ENCODE measurements at regions not wholly inside any gene's neighbourhood (a gene's known extent, or its start where the extent isn't known, plus 50 kb on each side); places are given as distances from the start of the nearest gene placed in this dataset.
"Not testable (repeated sequence)": the region's sequence is repeated elsewhere in the genome, so short reads cannot be mapped to it uniquely, and the experiment has no call there.

DNA sequence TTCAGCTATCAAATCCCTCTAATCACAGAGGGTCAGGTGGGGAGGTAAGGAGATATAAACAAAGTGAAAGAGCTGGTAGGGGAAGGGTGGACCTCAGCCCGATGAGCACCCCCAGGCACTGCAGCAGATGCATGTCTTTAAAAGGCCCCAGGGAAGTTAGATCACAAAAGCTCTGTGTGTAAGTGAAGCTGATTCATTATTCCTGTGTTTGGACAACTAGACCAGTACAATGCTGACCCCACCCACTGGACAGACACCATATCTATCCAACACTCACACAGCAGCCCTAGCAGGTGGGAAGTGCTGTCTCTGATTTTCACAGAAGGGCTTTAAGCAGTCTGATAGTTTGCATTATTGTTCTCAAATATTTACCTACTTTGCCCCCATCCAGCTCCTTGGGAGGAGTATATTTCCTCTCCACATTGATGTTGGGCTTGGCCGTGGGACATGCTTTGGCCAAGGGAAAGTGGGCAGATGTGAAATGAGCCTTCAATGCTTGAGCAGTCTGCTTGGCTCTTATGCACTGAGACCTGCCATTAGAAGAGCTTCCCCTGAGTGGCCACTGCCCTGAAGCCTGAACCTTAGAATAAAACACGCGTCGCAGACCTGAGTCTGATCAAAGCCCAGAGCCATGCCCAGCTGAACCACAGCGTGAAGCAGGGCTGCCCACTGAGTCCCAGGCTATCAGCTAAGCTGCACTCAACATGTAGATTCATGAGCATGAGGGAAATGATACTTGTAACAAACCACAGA lies 111.4 kb downstream of the COPS8 start:
- peak; percentile 56 for DNase-seq

DNA sequence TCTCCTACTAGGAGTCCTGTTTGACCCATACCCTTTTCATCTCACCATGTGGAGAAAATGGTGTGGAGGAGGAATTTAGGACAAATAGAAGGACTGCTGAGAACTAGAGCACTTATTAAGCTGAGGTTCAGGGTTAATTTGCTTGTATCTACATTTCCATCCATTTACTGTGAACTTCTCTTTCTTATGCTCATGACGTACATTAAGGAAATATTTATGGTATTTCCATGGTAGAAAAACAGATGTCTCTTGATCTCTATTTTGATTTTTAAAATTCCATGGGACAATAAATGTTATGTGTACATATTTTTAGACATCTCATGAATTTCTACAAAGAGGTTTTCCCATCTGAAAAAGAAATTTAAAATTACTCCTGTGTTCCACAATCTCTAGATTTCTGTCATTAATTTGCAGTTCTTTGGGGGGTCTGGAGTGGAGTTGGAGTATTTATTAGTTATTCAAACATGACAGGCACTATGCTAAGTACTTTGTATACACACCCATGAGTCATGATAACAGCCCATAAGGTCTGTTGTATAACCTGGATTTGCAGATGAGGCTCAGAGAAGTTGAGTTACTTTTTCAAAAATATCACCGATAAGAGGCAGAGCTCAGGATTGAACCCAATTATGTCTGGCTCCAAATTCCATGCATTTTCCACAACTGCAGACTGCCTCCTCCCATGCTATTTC lies 112.6 kb downstream of the COPS8 start:
- peak; percentile 79 for DNase-seq

DNA sequence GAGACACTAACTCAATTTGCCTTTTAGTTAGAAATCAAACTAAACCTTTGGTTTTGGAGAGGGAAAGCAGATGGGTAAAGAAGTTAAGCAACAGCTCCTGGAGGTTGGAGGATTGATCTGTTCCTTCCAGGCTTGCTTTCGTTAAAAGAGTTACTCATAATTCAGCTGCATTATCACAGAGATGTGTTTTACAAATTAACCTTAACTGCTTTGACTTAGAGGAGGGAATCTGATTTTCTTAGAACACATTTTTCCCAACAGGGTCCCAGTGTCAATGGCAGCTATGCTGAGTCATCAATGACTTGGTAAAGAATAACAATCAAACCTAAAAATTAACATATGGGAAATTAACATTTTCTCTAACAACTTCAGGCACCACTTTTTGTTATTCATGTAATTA lies 113.4 kb downstream of the COPS8 start:
- DNase-seq, result peak; percentile 65

DNA sequence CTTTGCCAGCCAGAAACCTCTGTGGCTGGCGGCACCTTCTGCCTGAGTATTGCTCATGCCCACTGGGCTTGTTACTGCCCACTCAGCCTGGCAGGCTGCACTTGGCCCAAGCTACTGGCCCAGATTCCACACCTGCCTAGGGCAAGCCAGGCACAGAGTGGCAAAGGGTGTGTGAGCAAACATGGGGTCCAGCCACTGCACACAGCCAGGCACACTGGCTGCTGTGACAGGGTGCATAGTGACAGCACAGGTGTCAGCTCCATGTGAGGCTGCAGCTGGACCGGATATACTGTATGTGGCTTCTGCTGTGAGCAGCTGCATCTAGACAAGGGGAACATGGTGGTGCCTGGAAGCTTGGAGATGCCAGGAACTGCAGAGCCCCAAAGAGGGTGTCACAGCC lies 113.9 kb downstream of the COPS8 start:
- DNase-seq, result no peak

DNA sequence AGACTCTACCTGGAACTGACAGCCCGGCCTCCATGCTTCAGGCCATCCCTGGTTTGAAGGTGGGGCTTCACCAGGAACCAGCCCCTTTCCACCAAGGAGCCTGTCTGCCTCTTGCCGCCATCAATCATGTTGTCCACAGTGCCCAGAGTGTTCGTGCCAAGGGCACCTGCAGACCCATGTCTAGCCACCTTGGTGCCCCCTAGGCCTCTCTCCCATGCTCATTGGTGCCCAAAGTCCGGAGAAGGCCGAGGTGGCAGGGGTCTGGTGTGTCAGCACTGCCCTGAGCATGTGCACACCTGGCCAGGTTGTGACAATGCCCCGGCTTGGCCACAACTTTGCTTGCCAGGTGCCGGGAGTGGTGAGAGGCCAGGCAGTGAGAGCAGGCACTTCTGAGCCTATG lies 114.8 kb downstream of the COPS8 start:
- DNase-seq, result no peak

DNA sequence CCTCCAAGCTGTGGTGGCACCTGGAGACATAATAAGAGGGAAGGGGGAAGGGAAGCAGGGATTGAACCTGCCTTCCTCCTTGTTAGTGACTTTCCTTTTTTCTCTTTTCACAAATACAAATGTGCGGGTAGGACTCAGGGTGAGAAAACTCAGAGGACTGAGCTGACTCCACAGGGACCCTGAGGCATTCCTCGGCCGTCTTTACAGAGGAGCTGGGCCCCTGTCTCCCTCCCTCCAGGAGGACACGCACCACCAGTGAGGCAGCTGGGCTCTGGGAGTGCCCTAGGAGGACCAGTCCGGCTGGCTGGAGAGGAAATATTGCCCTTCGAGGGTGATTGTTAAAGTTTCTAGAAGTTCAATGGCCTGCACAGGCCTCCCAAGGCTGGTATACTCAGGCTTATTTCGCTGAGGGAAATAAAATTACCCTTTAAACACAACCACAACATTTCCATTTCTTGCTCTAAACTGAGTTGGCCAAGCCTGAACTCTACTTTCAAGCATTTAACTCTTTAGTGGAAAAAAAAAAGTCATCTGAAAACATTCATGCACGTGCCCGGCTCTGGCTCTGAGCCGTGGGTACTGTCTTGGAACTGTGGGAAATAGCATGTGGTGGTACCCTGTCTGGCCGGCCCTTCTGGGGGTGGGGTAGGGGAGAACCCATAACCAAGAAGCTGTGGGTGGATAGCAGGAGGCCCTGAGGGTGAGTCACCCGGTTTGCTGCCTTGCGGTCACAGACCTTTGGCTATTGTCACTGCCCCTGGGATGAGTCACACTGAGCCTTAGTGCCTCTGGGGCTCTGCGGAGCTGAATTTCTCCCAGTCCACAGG lies 116.0 kb downstream of the COPS8 start:
- peak; percentile 87 for DNase-seq

DNA sequence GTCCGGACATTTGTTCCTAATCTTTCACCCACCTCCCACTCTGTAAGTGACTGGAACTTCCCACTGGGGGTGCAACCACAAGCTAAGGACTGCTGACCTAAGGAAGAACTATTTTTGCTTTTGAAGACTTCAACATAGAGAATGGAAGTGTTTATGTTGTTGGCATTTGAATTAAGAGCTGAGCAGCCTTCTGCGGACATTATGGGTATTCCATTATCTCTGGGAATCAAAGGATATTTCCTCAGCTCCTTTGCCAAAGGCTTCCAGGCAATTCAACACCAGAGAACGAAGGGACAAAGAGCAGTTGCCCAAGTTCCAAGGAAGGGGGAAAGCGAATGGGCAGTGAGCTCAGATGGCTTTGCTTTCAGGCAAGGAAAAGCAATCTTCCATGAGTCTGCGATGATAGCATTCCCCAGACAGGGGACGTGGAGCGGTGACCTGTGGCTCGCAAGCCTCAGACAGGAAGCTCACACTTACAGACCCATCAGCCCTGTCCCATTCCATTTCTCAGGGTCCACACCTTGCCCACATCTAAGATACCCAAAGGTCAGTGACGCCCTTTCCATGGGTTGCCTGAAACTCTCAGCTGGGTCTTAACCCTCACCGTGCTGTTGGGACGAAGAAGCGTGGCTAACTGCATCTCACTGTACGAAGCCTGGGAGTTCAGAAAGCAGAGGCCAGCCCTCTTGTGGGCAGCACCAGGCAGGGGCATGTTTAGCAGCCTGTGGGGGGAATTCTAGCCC lies 116.8 kb downstream of the COPS8 start:
- no peak for DNase-seq

DNA sequence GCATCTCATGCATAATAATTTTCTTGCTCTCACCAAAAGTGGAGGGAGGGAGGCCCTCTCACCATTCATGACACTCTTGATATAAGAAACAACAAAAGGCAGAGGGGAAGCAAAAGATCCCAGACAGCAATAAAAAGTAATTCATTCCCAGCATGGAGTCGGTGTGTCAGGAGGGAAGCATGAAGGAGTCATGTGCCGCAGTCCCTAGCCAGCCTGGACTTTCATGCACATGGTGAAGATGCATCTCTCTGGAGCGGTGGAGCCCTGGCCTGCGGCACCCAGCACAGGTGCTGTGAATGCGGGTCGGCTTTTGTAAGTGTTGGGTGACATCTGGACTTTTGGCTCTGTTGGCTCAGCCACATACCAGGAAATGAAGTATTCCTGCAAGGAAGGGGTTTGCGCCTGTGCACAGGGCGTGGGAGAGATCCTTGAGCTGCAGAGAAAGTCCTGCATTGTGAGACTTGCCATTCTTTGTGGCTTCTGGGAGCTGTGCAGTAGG lies 119.4 kb downstream of the COPS8 start:
- peak; percentile 63 for DNase-seq

DNA sequence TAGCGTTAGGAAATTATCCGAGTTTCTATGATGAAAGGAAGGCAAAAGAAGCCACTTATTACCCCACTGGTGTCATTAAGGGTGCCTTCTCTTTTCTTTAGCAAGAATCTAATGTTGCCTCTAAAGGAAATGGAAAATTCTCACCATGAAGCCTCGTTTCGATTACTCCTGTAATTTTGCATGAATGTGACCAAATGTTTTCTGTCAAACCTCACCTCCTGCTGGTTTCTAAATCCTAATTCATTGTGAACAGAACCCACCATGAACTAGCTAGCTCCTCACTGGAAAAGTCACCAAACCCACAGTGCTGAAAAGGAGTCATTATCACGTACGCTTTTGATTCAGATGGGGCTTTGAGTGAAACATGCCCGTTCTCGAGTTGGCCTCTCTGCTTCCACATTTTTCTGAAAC lies 119.9 kb downstream of the COPS8 start:
- peak; percentile 58 for DNase-seq

DNA sequence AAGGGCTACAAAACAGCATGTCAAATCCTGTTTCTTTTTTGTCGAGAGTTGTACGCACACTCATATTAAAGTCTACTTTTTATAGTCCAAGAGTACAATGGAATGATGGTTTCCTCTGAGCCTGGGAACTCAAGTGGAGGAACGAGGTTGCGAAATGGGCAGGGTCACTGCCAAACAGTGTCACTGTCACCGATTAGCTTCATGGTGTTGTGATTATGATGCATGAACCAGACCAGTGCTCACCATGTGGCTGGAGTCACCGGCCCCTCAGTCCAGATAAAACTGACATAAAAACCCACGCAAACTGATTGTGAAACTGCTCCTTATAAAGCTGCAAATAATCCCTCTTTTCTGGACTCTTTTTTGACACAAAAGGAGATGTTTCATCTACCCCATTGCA lies 122.0 kb downstream of the COPS8 start:
- DNase-seq, result peak; percentile 79

DNA sequence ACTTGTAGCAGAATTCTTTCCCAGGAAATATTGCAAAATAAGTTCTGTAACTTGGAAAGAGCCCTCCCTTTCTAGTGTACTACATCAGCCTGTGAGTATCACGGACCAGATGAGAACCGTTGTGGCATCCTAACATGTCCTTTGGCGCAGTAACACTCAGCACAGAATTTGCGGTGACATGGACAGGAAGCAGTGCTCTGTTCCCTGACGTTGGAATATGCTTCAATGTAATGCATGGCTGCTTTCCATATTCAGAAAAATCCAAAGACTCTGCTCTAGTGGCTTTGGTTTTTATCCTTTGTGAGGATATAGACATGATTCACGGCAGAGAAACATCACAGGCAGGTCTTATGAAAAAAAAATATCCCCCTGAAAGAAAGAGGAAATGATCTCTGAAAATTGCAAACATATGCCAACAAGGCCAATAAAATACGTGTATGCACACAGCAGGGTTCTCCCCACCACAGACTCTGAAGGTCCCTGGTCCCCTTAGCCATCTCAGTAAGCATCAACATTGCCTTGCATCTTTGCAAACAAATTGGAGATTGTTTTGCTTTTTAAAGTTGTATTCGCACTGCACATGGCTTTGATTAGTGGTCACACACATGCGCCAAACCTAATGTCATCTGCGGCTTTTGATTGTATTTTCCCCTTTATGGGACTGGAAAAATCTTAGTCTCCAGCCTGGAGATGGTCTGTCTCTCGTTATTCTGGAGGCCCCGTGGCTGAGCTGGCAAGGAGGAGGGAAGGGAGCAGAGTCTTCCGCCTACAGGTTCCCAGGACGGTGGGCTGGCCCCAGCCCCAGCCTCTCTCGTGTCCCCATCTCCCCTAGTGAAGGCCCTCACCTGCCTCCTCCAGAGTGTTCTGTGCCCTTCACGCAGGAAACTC lies 122.9 kb downstream of the COPS8 start:
- peak; percentile 100 for DNase-seq

DNA sequence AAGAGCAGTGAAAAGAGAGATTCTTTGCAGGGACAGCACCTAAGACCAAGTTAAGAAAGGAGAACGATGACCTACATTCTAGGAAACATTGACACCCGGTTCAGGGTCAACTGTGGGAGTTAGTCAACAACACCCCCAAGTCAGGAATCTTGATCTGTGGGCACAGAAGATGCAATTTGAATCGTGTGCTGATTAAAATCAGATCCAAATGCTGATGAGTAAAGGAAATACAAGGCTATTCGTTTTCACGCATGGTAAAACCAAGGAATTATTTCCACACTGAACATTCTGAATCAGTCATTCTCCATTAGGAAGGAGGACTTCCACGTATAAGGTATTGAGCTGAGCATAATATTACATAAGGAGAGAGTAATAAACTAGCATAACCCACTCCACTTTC lies 124.2 kb downstream of the COPS8 start:
- DNase-seq, result peak; percentile 60

DNA sequence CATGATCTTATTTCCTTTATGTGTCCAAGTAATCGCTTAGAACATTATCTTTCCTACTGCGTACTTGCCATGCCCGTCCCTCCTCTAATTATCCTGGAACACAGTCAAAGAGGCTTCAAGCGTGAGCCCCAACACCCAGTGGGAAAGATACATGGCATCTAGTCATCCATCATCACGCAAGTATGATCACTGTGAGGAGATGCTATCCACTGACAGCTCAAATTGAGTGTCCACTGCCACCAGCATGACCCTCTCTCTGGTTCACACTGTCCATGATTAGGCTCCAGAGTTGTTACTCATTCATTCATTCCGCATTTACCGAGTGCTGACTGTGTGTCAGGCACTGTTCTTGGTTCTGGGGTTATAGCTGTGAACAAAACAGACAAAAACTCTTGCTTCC lies 124.6 kb downstream of the COPS8 start:
- no peak for DNase-seq

DNA sequence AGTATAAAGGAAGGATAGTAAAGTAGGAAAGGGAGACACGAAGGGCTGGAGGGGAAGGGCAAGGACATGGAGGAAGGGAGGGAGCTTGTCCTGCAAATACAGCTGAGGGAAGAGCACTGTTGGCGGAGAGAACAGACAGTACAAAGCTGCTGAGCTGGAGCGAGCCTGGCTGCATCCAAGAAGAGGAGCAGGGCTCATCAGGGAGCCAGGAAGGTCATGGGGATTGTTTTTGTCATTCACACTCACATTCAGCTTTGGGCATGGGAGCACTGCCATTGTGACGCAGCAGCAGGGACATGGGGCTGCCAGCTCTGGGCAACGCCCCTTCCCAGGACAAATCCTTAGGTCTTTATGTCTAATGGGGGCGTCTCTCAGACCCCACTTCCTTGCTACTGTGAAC lies 125.1 kb downstream of the COPS8 start:
- DNase-seq, result no peak

DNA sequence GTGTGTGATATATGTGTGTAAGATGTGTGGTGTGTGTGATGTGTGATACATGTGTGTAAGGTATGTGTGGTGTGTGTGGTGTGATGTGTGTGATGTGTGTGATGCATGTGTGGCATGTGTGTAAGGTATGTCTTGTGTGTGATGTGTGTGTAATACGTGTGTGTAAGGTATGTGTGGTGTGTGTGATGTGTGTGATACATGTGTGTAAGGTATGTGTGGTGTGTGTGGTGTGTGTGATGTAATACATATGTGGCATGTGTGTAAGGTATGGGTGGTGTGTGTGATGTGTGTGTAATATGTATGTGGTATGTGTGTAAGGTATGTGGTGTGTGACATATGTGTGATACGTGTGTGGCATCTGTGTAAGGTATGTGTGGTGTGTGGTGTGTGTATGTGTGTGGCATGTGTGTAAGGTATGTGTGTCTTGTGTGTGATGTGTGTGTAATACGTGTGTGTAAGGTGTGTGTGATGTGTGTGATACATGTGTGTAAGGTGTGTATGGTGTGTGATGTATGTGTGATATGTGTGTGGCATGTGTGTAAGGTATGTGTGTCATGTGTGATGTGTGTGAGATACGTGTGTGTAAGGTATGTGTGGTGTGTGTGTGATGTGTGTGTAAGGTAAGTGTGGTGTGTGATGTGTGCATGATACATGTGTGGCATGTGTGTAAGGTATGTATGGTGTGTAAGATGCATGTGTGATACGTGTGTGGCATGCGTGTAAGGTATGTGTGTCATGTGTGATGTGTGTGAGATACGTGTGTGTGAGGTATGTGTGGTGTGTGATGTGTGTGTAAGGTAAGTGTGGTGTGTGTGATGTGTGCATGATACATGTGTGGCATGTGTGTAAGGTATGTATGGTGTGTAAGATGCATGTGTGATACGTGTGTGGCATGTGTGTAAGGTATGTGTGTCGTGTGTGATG lies 126.9 kb downstream of the COPS8 start:
- DNase-seq, result not testable (repeated sequence)

DNA sequence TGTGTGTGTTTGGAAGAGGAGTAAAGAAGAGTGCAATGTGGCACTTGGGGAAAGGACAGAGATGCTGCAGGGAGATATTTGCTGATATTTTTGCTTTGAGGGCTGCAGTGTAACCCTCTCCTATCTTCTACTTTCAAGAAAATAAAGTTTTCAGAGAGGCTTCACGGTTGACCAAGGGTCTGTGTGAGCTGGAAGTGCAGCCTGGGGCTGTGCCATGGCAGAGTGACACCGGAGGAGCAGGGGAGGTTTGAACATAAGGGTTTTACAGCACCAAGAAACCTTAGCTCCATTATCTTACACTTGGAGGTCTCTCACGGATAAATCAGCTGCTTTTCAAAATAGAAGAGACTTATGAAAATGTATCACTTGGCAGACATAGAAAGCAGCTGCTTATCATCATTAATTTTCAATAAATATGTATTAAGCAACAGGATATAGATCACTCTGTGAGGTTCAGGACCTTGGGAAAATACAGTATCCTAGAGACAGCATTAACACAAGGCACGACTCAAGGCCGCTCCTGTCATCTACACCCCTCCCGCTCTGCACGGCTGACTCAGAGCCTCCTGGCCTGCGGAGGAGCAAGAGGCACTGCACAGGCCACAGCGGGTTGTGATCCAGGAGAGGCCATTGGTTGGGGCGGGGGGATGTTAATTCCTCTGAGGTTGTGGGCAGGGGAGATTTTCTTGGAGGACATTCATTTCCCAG lies 127.8 kb downstream of the COPS8 start:
- DNase-seq, result peak; percentile 92

DNA sequence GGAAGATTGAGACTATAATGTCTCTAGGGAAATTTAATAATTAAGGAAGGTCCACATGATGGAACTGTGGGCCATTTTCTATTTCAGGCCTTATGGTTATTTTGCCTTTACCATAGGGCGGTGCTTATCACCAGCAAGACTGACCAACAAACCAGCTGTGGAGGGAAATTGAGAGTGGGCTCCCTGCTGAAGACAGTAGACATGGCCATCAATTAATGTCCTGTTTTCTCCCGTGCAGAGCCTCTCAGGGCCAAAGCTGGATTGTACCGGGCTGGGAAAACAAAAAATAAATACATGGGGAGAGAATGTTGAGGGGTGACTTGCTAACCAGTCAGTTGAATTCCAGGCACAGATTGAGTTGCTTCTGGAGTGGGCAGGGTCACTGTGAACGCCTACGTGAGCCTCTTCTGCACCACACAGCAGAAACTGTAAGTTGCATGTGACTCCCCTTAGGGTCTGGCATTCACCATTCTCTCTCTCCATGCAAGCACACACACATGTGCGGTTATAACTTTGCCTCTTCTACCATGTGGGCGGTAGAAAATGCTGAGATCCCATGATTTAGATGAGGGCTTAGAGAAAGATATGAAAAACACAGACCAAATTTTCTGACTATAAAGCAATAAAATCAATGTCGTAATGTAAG lies 128.5 kb downstream of the COPS8 start:
- DNase-seq, result peak; percentile 25

DNA sequence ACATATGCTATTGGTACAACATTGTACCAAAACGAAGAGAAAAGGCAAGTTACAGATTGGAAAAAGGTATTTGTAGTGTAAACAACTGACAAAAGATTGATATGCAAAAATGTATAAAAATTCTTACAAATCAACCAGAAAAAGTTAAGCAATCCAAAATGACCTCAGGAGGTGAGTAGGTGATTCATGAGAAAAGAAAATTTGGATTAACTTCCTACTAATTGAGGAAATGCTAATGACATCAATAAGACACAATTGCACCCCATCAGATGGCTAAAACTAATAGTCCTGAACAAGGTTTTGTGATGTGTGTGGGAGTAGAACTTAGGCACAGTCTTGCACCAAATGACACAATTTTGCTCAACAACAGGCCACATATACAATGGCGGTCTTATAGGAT lies 129.3 kb downstream of the COPS8 start:
- no peak for DNase-seq

DNA sequence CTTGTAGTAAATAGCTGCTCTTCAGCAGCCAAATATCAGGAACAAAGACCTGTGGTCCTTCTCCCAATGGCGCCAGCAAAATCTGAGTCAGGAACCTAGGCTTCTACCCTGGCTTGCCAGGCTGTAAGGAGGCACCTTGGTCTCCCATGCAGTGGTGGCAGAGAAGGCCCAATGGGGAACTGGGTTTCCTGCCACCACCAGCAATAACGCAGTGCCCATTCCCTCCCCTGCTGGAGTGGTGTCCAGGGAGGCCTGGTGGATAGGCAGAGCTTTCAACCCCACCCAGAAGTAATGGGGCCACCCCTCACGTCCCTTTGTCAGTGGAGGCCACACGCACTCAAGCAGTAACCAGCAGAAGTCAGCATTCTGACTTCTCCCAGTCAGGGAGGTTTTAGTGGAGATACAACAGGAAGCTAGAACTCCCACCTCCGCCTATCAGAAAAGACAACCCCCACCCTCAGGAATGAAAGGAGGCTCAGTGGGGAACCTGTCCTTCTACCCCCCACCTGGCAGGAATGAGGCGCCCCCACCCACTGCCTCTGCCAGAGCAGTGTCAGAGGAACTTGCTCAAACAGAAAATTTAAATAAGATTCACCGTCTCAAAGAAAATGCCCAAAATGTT lies 132.4 kb downstream of the COPS8 start:
- peak; percentile 85 for DNase-seq
